RWPE2 (cell line): ENCODE measurements at regions not wholly inside any gene's neighbourhood (a gene's known extent, or its start where the extent isn't known, plus 50 kb on each side); places are given as distances from the start of the nearest gene placed in this dataset.

Source experiments
- ATAC-seq: fragments of 200-7000 bp; cut with Tn5 transposase; 3 replicates; pipeline ENCODE4 v1.9.1; 2021; ENCODE audit warnings: low read depth
- DNase-seq: peaks from one replicate; pipeline ENCODE4 v3.0.0-alpha.2; 2020; ENCODE audit warnings: low spot score
- H3K27ac ChIP-seq: fragments of 450-650 bp; 2 replicates; pipeline ENCODE4 v1.5.1; 2017; ENCODE audit warnings: mild to moderate bottlenecking; ENCODE audit not compliant: poor library complexity, severe bottlenecking
- H3K27me3 ChIP-seq: fragments of 250-450 bp; sonication (Bioruptor Pico); 2 replicates; pipeline ENCODE4 v1.5.1; 2021; ENCODE audit warnings: mild to moderate bottlenecking, moderate library complexity; ENCODE audit not compliant: insufficient read depth, poor library complexity, severe bottlenecking
- H3K36me3 ChIP-seq: fragments of 250-450 bp; sonication (Bioruptor Pico); 2 replicates; pipeline ENCODE4 v1.5.1; 2020; ENCODE audit warnings: low read depth, mild to moderate bottlenecking, moderate library complexity
- H3K4me1 ChIP-seq: fragments of 250-450 bp; sonication (Bioruptor Pico); 2 replicates; pipeline ENCODE4 v1.5.1; 2021; ENCODE audit warnings: mild to moderate bottlenecking, moderate library complexity; ENCODE audit not compliant: insufficient read depth, poor library complexity, severe bottlenecking
- H3K4me3 ChIP-seq: fragments of 250-450 bp; sonication (Bioruptor Pico); 2 replicates; pipeline ENCODE4 v1.5.1; 2021; ENCODE audit warnings: mild to moderate bottlenecking, moderate library complexity; ENCODE audit not compliant: severe bottlenecking
- H3K9me3 ChIP-seq: fragments of 250-450 bp; sonication (Bioruptor Pico); 2 replicates; pipeline ENCODE4 v1.5.1; 2021; ENCODE audit warnings: mild to moderate bottlenecking, moderate library complexity; ENCODE audit not compliant: severe bottlenecking
- CTCF ChIP-seq: fragments of 450-650 bp; IDR thresholded peaks from one replicate; pipeline ENCODE4 v1.5.1; 2017; ENCODE audit warnings: mild to moderate bottlenecking, moderate library complexity; ENCODE audit not compliant: poor library complexity, severe bottlenecking

DNA sequence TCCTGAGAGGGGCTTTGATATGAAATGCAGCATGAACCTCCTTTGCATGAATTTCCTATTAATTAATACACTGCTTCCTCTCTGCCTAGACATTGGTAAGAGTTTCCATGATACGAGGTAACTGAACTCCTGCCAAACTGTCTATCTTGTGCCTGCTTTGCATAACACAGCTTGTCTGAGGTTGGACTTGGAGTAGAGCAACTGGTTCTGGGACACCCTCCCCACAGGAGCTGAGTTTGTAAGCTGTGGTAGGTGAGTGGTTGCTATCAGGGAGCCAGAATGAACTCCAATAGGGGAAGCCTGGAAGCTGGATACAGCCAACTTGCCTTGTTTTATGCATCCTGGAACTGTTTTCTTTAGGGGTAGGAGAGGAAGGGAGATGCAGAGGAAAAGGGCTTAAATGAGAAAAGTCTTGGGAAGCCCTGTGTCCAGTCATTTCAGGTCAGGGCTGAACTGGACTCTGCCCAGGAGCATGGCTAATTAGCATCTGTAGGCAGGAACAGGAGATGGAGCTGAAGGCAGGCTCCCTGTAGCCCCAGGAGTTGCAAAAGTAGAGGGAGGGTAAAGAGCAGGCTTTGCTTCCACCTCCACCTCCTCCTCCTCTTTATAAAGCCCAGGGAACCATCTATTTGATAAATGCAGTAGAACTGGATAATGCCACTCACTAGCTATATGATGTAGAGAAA is 73.2 kb upstream of the GPR158 start:
- Histone ChIP-seq H3K36me3 (no peaks in the 10 kb centered on the region), H3K9me3 (no peaks in the 10 kb centered on the region), H3K4me3 (no peak overlapping the region), H3K4me1 (no peaks in the 10 kb centered on the region), H3K27ac (no peak overlapping the region), H3K27me3 (peaks cover 6% of the 10 kb centered on the region)
- ATAC-seq (no peak), DNase-seq (no peak)
- no peak for TF ChIP-seq CTCF

- no peak for TF ChIP-seq CTCF
- no peak for ATAC-seq
- H3K27me3 ChIP-seq: peaks cover 6% of the 10 kb centered on the region
Observed at GRCh38 chr10:25102147-25102822, 72.5 kb upstream of the GPR158 start.

DNA sequence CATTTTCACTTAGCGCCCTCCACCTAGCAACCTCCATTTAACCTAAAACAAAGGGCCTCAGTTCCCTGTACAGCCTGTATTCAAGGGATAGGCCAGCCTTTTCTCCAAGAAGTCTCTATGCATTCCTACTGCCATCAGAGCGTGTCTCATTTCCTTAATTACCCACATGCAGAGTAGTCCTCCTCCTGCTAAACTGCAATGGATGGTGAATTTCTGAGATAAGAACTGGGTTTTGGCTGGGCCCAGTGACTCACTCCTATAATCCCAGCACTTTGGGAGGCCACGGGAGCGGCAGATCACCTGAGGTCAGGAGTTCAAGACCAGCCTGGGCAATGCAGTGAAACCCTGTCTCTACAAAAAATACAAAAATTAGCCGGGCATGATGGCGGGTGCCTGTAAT is 71.1 kb upstream of the GPR158 start:
- DNase-seq (no peak), ATAC-seq (no peak)
- no peak overlapping the region for H3K4me3 ChIP-seq
- H3K27me3 ChIP-seq: peaks cover 6% of the 10 kb centered on the region
- no peak for TF ChIP-seq CTCF
- H3K27ac ChIP-seq: no peak overlapping the region
- no peaks in the 10 kb centered on the region for H3K4me1 ChIP-seq
- H3K9me3 ChIP-seq: no peaks in the 10 kb centered on the region
- no peaks in the 10 kb centered on the region for H3K36me3 ChIP-seq

More at GRCh38 chr10:25102147-25102822, 72.5 kb upstream of the GPR158 start:
- Histone ChIP-seq H3K27ac (no peak overlapping the region), H3K4me3 (no peak overlapping the region), H3K36me3 (no peaks in the 10 kb centered on the region), H3K9me3 (no peaks in the 10 kb centered on the region), H3K4me1 (no peaks in the 10 kb centered on the region)
- no peak for DNase-seq

DNA sequence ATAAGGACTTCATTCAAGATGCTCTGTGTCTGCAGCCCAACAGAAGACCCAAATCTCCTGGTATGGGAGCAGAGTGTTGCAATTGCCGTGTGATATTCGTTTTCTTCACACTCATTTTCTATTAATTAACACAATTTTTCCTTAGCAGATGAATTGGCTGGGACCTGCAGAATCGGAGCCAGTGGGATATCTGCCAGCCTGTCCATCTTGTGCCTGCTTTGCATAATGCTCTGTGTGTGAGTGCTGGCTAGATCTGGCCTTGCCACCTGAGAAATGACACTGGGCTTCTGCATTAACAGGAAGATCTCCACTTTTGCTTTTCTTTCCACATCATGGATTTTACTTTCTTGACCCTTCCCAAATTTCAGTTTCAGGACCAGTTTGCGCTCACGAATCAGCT is 70.4 kb upstream of the GPR158 start:
- H3K36me3 ChIP-seq: no peaks in the 10 kb centered on the region
- no peak overlapping the region for H3K27ac ChIP-seq
- H3K9me3 ChIP-seq: no peaks in the 10 kb centered on the region
- no peak for ATAC-seq
- peaks cover 6% of the 10 kb centered on the region for H3K27me3 ChIP-seq
- H3K4me3 ChIP-seq: no peak overlapping the region
- no peaks in the 10 kb centered on the region for H3K4me1 ChIP-seq
- no peak for TF ChIP-seq CTCF
- DNase-seq: no peak

- H3K36me3 ChIP-seq: no peaks in the 10 kb centered on the region
- no peak for TF ChIP-seq CTCF
- H3K9me3 ChIP-seq: no peaks in the 10 kb centered on the region
- no peak overlapping the region for H3K27ac ChIP-seq
- no peaks in the 10 kb centered on the region for H3K4me1 ChIP-seq
- DNase-seq (no peak), ATAC-seq (no peak)
- peaks cover 6% of the 10 kb centered on the region for H3K27me3 ChIP-seq
- no peak overlapping the region for H3K4me3 ChIP-seq
Observed at GRCh38 chr10:25105262-25105661, 69.5 kb upstream of the GPR158 start.
